ENCODE measurements at regions not wholly inside any gene's neighbourhood (a gene's known extent, or its start where the extent isn't known, plus 50 kb on each side); places are given as distances from the start of the nearest gene placed in this dataset.

GRCh38 chr17:59465949-59466307 lies 99.5 kb upstream of the DHX40 start:
- H3K79me2 ChIP-seq (ENCODE audit: control insufficient read depth, insufficient read depth, low read length): no peaks in the 10 kb centered on the region
- 46% methylated on average over 6 of the region's 6 CpGs for WGBS (ENCODE audit: insufficient coverage, insufficient replicate concordance, low lambda C conversion rate, missing lambda C conversion rate)
- RAD21 ChIA-PET (ENCODE audit: unreplicated experiment): no interaction called here
- 0 out of 4 replicates have a peak, but pooled peaks cover 0 to 1% of the 10 kb centered on the region in 2 experiments for H3K27me3 ChIP-seq (replicated peaks in 1 of 2; ENCODE audit: control insufficient read depth in 2 of 2, insufficient read depth in 2 of 2, low read length in 1 of 2)
- SMC1A ChIA-PET (ENCODE audit: uncharacterized antibody, unreplicated experiment): no interaction called here
- no peak overlapping the region for H3K9ac ChIP-seq (ENCODE audit: control insufficient read depth, insufficient read depth, low read length)
- H4K20me1 ChIP-seq (ENCODE audit: control insufficient read depth, insufficient read depth): no peaks in the 10 kb centered on the region
- TF ChIP-seq TARDBP (IDR thresholded peaks at IDR 0.05; ENCODE audit: borderline replicate concordance) (no peak), MAX (IDR thresholded peaks at IDR 0.05; ENCODE audit: low read depth, low read length) (no peak), PBX3 (IDR thresholded peaks at IDR 0.05; ENCODE audit: insufficient replicate concordance, low read depth, low read length) (no peak), ZBTB11 (CRISPR knock-in tag; IDR thresholded peaks at IDR 0.05) (no peak), WRNIP1 (IDR thresholded peaks at IDR 0.05; ENCODE audit: borderline replicate concordance, low read depth, low read length) (no peak), ZNF592 (IDR thresholded peaks at IDR 0.05) (no peak), JUND (IDR thresholded peaks at IDR 0.05; ENCODE audit: low read depth, low read length) (0 out of 2 replicates have a peak, but pooled peaks have one; percentile 6), SREBF2 (IDR thresholded peaks at IDR 0.05; ENCODE audit: low read length) (no peak), ATF7 (IDR thresholded peaks at IDR 0.05; ENCODE audit: low read depth) (peak; percentile 72; the same call in 1 of the 2 replicates)
- H3K4me1 ChIP-seq (ENCODE audit: control insufficient read depth, insufficient read depth, low read length): no peaks in the 10 kb centered on the region
- in situ Hi-C loops (cut with MboI): no loop called here
- H3K27ac ChIP-seq (ENCODE audit: control insufficient read depth, insufficient read depth): no peak overlapping the region
- H3K4me2 ChIP-seq (ENCODE audit: control insufficient read depth, insufficient read depth): no peak overlapping the region
- POLR2A ChIA-PET: interaction anchor here (0.7 kb wide), 1 partner anchor 384 kb away, joined by 4 read pairs; no protein-coding TSS in a partner anchor
- no peaks in the 10 kb centered on the region for H3K9me3 ChIP-seq (replicated peaks; ENCODE audit: control insufficient read depth, insufficient read depth, low read length)
- intact Hi-C loops (cut with micrococcal nuclease; ENCODE audit: unreplicated experiment): no loop called here
- no peak overlapping the region for H2AFZ ChIP-seq (ENCODE audit: control insufficient read depth, low read depth, low read length)
- no peak for DNase-seq (ENCODE audit: low read depth, low spot score)
- no TSS peak for BruUV-seq (replicated peaks)
- no peak for FAIRE-seq
- H3K36me3 ChIP-seq (ENCODE audit: control insufficient read depth in 2 of 2, insufficient read depth in 2 of 2, low read length in 1 of 2): no peaks in the 10 kb centered on the region
- CTCF ChIA-PET: no interaction called here
- no peak overlapping the region for H3K4me3 ChIP-seq
- no peak for ATAC-seq
